Epidermal melanocyte (primary cell): ENCODE measurements at regions not wholly inside any gene's neighbourhood (a gene's known extent, or its start where the extent isn't known, plus 50 kb on each side); places are given as distances from the start of the nearest gene placed in this dataset.
"Not testable (repeated sequence)": the region's sequence is repeated elsewhere in the genome, so short reads cannot be mapped to it uniquely, and the experiment has no call there.

ENCODE experiments used
- DNase-seq: peaks from one replicate; pipeline ENCODE4 v3.0.0; 2011; ENCODE audit warnings: low spot score; ENCODE audit not compliant: insufficient read length

GRCh38 chr2:128504246-128505149 lies 185.8 kb upstream of the HS6ST1 start:
- DNase-seq, result no peak

GRCh38 chr2:128505150-128505490 lies 186.5 kb upstream of the HS6ST1 start:
- DNase-seq, result no peak

DNA sequence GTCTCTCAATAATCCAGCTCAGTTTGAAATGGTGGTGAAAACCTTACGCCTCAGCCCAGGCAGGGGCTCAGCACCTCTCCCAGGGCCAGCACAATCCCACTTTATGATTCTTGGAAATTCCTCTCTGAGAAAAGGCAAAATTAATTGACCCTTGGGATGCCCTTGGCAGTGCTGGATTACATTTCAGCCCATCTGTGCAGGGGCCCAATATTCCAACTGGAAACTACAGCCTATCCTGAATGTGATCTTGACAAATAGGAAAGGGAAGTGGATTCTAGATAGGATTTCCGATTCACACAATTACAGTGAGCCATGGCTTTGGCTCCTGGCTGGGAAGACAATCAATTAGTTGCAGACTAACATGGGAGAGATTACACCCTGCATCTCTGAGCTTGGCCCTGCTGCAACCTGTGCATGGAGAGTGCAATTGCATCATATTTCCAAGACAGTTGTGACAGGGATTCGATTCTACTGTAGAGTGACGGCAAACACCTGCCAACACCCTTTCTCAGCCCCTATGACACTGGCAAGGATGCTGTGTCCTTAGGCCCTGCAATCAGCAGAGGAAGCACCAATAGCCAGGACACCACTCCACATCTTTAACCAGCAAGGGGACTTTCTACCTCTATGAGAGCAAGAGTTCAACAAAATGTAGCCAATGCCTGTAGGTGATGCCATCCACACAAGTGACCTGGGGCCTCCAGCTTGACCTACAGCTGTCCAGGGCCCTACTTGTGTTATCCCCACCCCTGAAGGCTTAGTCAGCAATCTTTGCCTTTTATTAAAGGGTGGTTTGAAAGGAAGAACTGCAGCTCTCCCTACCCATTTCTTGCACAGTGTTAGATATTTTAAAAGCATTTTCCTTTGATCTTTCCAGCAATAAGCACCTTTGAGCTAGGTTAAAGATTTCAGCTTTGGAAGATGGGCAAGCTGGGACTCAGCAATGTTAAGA lies 187.2 kb upstream of the HS6ST1 start:
- no peak for DNase-seq

GRCh38 chr2:128506534-128506933 lies 187.9 kb upstream of the HS6ST1 start:
- DNase-seq, result no peak

DNA sequence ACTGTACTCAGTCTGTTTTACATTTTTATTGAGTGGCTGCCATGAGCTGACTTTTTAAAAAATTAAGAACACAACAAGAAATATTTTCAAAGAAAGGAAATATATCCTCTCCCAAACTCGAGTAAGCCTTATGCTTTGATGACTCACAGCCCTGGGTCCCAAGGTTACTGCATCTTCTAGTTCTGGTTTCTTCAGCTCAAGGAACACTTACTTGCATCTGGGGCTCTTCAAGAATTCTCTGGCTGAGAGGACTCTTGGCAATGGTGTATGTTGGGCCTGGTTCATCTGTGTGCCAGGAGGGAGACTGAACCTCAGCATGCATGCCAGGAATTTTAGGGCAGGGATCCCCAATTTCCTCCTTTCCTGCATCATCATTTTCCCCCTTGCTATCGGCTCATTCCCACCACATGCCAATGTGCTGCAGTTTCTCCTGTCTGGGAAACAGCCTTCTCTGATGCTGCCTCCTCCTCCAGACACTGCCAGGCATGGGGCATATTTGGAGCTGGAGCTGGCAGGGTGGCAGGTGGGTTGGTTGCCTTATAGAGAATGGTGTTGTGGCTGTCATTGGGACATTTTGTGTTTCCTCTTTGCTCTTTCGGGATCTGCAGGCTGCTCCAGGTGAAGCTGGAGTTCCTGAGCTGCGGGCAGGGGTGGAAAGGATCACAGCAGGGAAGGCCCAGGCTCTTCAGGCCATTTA lies 192.2 kb upstream of the HS6ST1 start:
- peak; percentile 42 for DNase-seq

- no peak for DNase-seq
Observed at GRCh38 chr2:128511731-128512378, 193.2 kb upstream of the HS6ST1 start.

- DNase-seq, result no peak
Observed at GRCh38 chr2:128512379-128513115, 193.9 kb upstream of the HS6ST1 start.

- DNase-seq, result no peak
Observed at GRCh38 chr2:128513116-128513960, 194.7 kb upstream of the HS6ST1 start.

GRCh38 chr2:128513961-128514283 lies 195.3 kb upstream of the HS6ST1 start:
- no peak for DNase-seq

GRCh38 chr2:128514555-128514955 lies 195.9 kb upstream of the HS6ST1 start:
- no peak for DNase-seq

- DNase-seq, result no peak
Observed at GRCh38 chr2:128516938-128517337, 198.3 kb upstream of the HS6ST1 start.

GRCh38 chr2:128519028-128519427 lies 200.4 kb upstream of the HS6ST1 start:
- DNase-seq, result not testable (repeated sequence)

- no peak for DNase-seq
Observed at GRCh38 chr2:128519517-128520215, 201.0 kb upstream of the HS6ST1 start.

DNA sequence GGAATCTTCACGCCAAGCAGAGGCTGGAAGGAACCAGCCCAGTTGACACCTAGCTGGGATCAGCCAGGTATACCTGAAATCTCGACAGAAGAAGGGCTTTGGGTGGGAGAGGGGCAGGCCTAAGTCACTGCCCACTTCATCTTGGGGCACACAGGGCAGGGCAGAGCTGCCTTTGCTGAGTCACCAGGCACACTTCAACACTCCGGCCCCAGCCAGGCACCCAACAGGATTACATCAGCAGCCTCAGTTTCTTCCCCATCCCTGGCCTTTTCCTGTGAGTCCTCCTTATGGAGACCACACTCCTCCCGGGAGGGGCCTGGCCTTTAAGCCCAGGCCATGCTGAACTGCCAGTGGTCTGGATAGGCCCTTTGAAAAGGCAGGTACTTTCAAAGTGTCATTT lies 201.7 kb upstream of the HS6ST1 start:
- DNase-seq, result no peak

GRCh38 chr2:128520791-128521190 lies 202.1 kb upstream of the HS6ST1 start:
- no peak for DNase-seq

DNA sequence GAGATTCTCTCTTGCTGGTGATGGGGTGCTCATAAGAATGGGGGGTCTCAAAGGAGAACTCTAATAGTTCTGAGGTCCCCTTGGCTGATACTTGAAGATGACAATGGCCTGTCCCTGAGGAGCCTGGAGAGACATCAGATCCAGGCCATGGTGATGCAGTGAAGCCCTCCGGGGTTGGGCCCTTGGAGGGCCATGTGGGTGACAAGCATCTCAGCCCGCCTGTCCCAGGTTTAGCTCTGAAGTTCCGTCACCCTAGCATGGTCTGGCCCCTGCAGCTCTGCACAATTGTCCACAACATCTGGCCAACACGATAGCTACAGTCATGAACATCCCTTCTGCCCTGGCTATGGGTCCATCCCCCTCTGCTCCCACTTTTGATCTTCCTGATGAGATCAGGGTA lies 202.8 kb upstream of the HS6ST1 start:
- no peak for DNase-seq

GRCh38 chr2:128522829-128523228 lies 204.2 kb upstream of the HS6ST1 start:
- DNase-seq, result no peak

DNA sequence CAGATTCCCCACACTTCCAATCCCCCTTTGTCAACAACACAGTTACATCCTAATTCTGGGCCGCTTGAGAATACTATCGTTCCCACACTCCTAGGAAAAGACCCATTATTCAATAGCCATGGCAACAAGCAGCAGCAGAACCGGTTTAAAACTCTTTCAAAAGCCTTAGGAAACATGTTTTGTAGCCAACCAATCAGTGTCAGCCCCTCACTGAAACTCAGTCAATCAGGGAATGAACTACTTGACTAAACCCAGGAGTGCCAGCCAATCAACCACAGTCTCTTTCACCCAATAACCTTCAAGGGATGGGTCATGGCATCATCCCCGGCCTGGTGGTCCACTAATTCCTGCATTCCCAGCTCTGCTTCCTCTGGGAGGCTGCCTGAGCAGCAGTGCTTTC lies 204.8 kb upstream of the HS6ST1 start:
- DNase-seq, result no peak

GRCh38 chr2:128524183-128524582 lies 205.5 kb upstream of the HS6ST1 start:
- no peak for DNase-seq
